ENCODE measurements at regions not wholly inside any gene's neighbourhood (a gene's known extent, or its start where the extent isn't known, plus 50 kb on each side); places are given as distances from the start of the nearest gene placed in this dataset.
"Not testable (repeated sequence)": the region's sequence is repeated elsewhere in the genome, so short reads cannot be mapped to it uniquely, and the experiment has no call there.

- DNase-seq (ENCODE audit: low read depth): no peak
Observed at GRCh38 chr1:224791362-224791941, 138.0 kb upstream of the DNAH14 start.

GRCh38 chr1:224795591-224795990, 133.9 kb upstream of the DNAH14 start:
- no peak for DNase-seq (ENCODE audit: low read depth)

- peak; percentile 10 for DNase-seq (ENCODE audit: low read depth)
Observed at GRCh38 chr1:224799083-224799482, 130.4 kb upstream of the DNAH14 start.

GRCh38 chr1:224800486-224801119, 128.9 kb upstream of the DNAH14 start:
- no peak for DNase-seq (ENCODE audit: low read depth)

GRCh38 chr1:224801844-224802490, 127.5 kb upstream of the DNAH14 start:
- DNase-seq (ENCODE audit: low read depth): peak; percentile 6

GRCh38 chr1:224802617-224803016, 126.9 kb upstream of the DNAH14 start:
- DNase-seq (ENCODE audit: low read depth): no peak

- DNase-seq (ENCODE audit: low read depth): no peak
Observed at GRCh38 chr1:224804220-224804619, 125.3 kb upstream of the DNAH14 start.

- DNase-seq (ENCODE audit: low read depth): no peak
Observed at GRCh38 chr1:224805889-224806288, 123.6 kb upstream of the DNAH14 start.

GRCh38 chr1:224809137-224809536, 120.3 kb upstream of the DNAH14 start:
- no peak for DNase-seq (ENCODE audit: low read depth)

- DNase-seq (ENCODE audit: low read depth): no peak
Observed at GRCh38 chr1:224809613-224810012, 119.9 kb upstream of the DNAH14 start.

GRCh38 chr1:224811564-224811963, 117.9 kb upstream of the DNAH14 start:
- DNase-seq (ENCODE audit: low read depth): no peak

GRCh38 chr1:224815647-224816046, 113.8 kb upstream of the DNAH14 start:
- DNase-seq (ENCODE audit: low read depth): no peak

GRCh38 chr1:224816062-224816461, 113.4 kb upstream of the DNAH14 start:
- DNase-seq (ENCODE audit: low read depth): no peak

GRCh38 chr1:224817382-224817781, 112.1 kb upstream of the DNAH14 start:
- no peak for DNase-seq (ENCODE audit: low read depth)

- no peak for DNase-seq (ENCODE audit: low read depth)
Observed at GRCh38 chr1:224819861-224820260, 109.6 kb upstream of the DNAH14 start.

GRCh38 chr1:224820341-224820740, 109.1 kb upstream of the DNAH14 start:
- DNase-seq (ENCODE audit: low read depth): no peak

- not testable (repeated sequence) for DNase-seq (ENCODE audit: low read depth)
Observed at GRCh38 chr1:224821751-224822150, 107.7 kb upstream of the DNAH14 start.

- no peak for DNase-seq (ENCODE audit: low read depth)
Observed at GRCh38 chr1:224825525-224826000, 103.9 kb upstream of the DNAH14 start.

GRCh38 chr1:224828691-224829090, 100.8 kb upstream of the DNAH14 start:
- DNase-seq (ENCODE audit: low read depth): peak; percentile 29

GRCh38 chr1:224831501-224831900, 98.0 kb upstream of the DNAH14 start:
- DNase-seq (ENCODE audit: low read depth): peak; percentile 4

GRCh38 chr1:224839648-224840300, 89.7 kb upstream of the DNAH14 start:
- DNase-seq (ENCODE audit: low read depth): not testable (repeated sequence)

- DNase-seq (ENCODE audit: low read depth): not testable (repeated sequence)
Observed at GRCh38 chr1:224841803-224842202, 87.7 kb upstream of the DNAH14 start.

Measured in M059J (cell line).